ENCODE measurements at regions not wholly inside any gene's neighbourhood (a gene's known extent, or its start where the extent isn't known, plus 50 kb on each side); places are given as distances from the start of the nearest gene placed in this dataset.

- TF ChIP-seq CTCF (conservative IDR thresholded peaks at IDR 0.05; ENCODE audit: low read length): no peak
- TF ChIP-seq EZH2phosphoT487 (IDR thresholded peaks at IDR 0.05; ENCODE audit: borderline replicate concordance): no peak
Observed at GRCh38 chr4:20087522-20087911, 164.2 kb upstream of the SLIT2 start.

Data from Loucy (cell line).